HEK293 (cell line): ENCODE measurements at regions not wholly inside any gene's neighbourhood (a gene's known extent, or its start where the extent isn't known, plus 50 kb on each side); places are given as distances from the start of the nearest gene placed in this dataset.

ENCODE experiments used
- CTCF ChIP-seq: fragments of 450-650 bp; formaldehyde crosslinking; IDR thresholded peaks from 2 replicates; pipeline ENCODE4 v1.5.1; 2016; ENCODE audit warnings: missing biosample characterization, missing genetic modification characterization
- ZBTB20 ChIP-seq: fragments of 450-650 bp; formaldehyde crosslinking; IDR thresholded peaks from 2 replicates; pipeline ENCODE4 v1.5.1; 2016; ENCODE audit warnings: missing biosample characterization, missing genetic modification characterization

GRCh38 chr1:232363008-232363407 lies 266.9 kb downstream of the SIPA1L2 start:
- TF ChIP-seq ZBTB20 (tag by site-specific recombination) (no peak), CTCF (tag by site-specific recombination) (no peak)
